SU-DHL-6 (cell line): ENCODE measurements at regions not wholly inside any gene's neighbourhood (a gene's known extent, or its start where the extent isn't known, plus 50 kb on each side); places are given as distances from the start of the nearest gene placed in this dataset.

Experiments used
- EZH2phosphoT487 ChIP-seq: fragments of 200-600 bp; sonication (generic), shearing (Covaris generic); conservative IDR thresholded peaks from 2 replicates; pipeline ENCODE4 v1.6.1; 2018; ENCODE audit warnings: mild to moderate bottlenecking, antibody characterized with exemption, low read length, moderate library complexity, mixed read lengths
- TF ChIP-seq, protein P1 (sequence below): fragments of 200-600 bp; sonication (generic); IDR thresholded peaks from one replicate; pipeline ENCODE4 v1.5.1; 2017; ENCODE audit warnings: antibody characterized with exemption, mild to moderate bottlenecking, low read length, moderate library complexity; ENCODE audit not compliant: insufficient read depth, poor library complexity, severe bottlenecking

- TF ChIP-seq, protein P1, sequence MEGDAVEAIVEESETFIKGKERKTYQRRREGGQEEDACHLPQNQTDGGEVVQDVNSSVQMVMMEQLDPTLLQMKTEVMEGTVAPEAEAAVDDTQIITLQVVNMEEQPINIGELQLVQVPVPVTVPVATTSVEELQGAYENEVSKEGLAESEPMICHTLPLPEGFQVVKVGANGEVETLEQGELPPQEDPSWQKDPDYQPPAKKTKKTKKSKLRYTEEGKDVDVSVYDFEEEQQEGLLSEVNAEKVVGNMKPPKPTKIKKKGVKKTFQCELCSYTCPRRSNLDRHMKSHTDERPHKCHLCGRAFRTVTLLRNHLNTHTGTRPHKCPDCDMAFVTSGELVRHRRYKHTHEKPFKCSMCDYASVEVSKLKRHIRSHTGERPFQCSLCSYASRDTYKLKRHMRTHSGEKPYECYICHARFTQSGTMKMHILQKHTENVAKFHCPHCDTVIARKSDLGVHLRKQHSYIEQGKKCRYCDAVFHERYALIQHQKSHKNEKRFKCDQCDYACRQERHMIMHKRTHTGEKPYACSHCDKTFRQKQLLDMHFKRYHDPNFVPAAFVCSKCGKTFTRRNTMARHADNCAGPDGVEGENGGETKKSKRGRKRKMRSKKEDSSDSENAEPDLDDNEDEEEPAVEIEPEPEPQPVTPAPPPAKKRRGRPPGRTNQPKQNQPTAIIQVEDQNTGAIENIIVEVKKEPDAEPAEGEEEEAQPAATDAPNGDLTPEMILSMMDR: no peak
- no peak for TF ChIP-seq EZH2phosphoT487
Measured at GRCh38 chr20:30486103-30486478, 771.4 kb upstream of the DEFB115 start.
